DND-41 (cell line): ENCODE measurements at regions not wholly inside any gene's neighbourhood (a gene's known extent, or its start where the extent isn't known, plus 50 kb on each side); places are given as distances from the start of the nearest gene placed in this dataset.

ENCODE experiments used
- CTCF ChIP-seq: IDR thresholded peaks from 2 replicates; pipeline ENCODE4 v1.5.1; 2012; ENCODE audit warnings: borderline replicate concordance, low read length, moderate library complexity, mild to moderate bottlenecking; ENCODE audit not compliant: poor library complexity, severe bottlenecking; ENCODE audit errors: extremely low read depth
- EZH2 ChIP-seq: IDR thresholded peaks from 3 replicates; pipeline ENCODE4 v1.6.1; 2012; ENCODE audit warnings: borderline replicate concordance, low read depth, mild to moderate bottlenecking, moderate library complexity, low read length, inconsistent platforms; ENCODE audit not compliant: severe bottlenecking

DNA sequence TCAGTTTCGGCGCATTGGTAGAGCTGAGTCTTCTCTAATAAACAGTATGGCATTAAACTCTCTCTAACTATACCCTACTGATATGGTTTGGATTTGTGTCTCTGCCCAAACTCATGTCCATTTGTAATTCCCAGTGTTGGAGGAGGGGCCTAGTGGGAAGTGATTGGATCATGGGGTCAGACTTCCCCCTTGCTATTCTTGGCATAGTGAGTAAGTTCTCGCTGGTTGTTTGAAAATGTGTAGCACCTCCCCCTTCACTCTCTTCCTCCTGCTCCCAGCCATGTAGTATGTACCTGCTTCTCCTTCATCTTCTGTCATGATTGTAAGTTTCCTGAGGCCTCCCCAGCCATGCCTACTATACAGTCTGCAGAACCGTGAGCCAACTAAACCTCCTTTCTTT is 682.7 kb upstream of the ARGLU1 start:
- TF ChIP-seq EZH2 (no peak), CTCF (no peak)
